ENCODE measurements at regions not wholly inside any gene's neighbourhood (a gene's known extent, or its start where the extent isn't known, plus 50 kb on each side); places are given as distances from the start of the nearest gene placed in this dataset.

GRCh38 chr11:41612415-41612814 is 153.0 kb upstream of the LRRC4C start:
- Histone ChIP-seq H3K27me3 (ENCODE audit: control insufficient read depth, insufficient read depth, low read length) (no peaks in the 10 kb centered on the region), H3K27ac (ENCODE audit: low read depth, low read length) (no peak overlapping the region), H3K9ac (ENCODE audit: low read length) (no peak overlapping the region), H3K4me1 (ENCODE audit: control insufficient read depth, insufficient read depth, low read length) (no peaks in the 10 kb centered on the region), H3K4me3 (ENCODE audit: low read length) (no peak overlapping the region), H3K36me3 (ENCODE audit: control insufficient read depth, insufficient read depth, low read length) (no peaks in the 10 kb centered on the region)

- Histone ChIP-seq H3K36me3 (ENCODE audit: control insufficient read depth, insufficient read depth, low read length) (no peaks in the 10 kb centered on the region), H3K9ac (ENCODE audit: low read length) (no peak overlapping the region), H3K4me1 (ENCODE audit: control insufficient read depth, insufficient read depth, low read length) (no peaks in the 10 kb centered on the region), H3K27ac (ENCODE audit: low read depth, low read length) (no peak overlapping the region), H3K27me3 (ENCODE audit: control insufficient read depth, insufficient read depth, low read length) (no peaks in the 10 kb centered on the region), H3K4me3 (ENCODE audit: low read length) (no peak overlapping the region)
These were observed 153.9 kb upstream of the LRRC4C start for GRCh38 chr11:41613326-41613725.

- H3K4me3 ChIP-seq (ENCODE audit: low read length), result no peak overlapping the region
- H3K27ac ChIP-seq (ENCODE audit: low read depth, low read length), result no peak overlapping the region
- H3K27me3 ChIP-seq (ENCODE audit: control insufficient read depth, insufficient read depth, low read length), result no peaks in the 10 kb centered on the region
- H3K4me1 ChIP-seq (ENCODE audit: control insufficient read depth, insufficient read depth, low read length), result no peaks in the 10 kb centered on the region
- no peak overlapping the region for H3K9ac ChIP-seq (ENCODE audit: low read length)
- no peaks in the 10 kb centered on the region for H3K36me3 ChIP-seq (ENCODE audit: control insufficient read depth, insufficient read depth, low read length)
These were observed 163.4 kb upstream of the LRRC4C start for GRCh38 chr11:41622707-41623359.

GRCh38 chr11:41659985-41660384 is 200.5 kb upstream of the LRRC4C start:
- H3K4me3 ChIP-seq (ENCODE audit: low read length), result no peak overlapping the region
- H3K4me1 ChIP-seq (ENCODE audit: control insufficient read depth, insufficient read depth, low read length), result no peaks in the 10 kb centered on the region
- H3K27ac ChIP-seq (ENCODE audit: low read depth, low read length), result no peak overlapping the region
- H3K27me3 ChIP-seq (ENCODE audit: control insufficient read depth, insufficient read depth, low read length), result no peaks in the 10 kb centered on the region
- H3K36me3 ChIP-seq (ENCODE audit: control insufficient read depth, insufficient read depth, low read length), result no peaks in the 10 kb centered on the region
- H3K9ac ChIP-seq (ENCODE audit: low read length), result no peak overlapping the region

- Histone ChIP-seq H3K4me1 (ENCODE audit: control insufficient read depth, insufficient read depth, low read length) (no peaks in the 10 kb centered on the region), H3K27me3 (ENCODE audit: control insufficient read depth, insufficient read depth, low read length) (no peaks in the 10 kb centered on the region), H3K27ac (ENCODE audit: low read depth, low read length) (no peak overlapping the region), H3K4me3 (ENCODE audit: low read length) (no peak overlapping the region), H3K9ac (ENCODE audit: low read length) (no peak overlapping the region), H3K36me3 (ENCODE audit: control insufficient read depth, insufficient read depth, low read length) (no peaks in the 10 kb centered on the region)
These were observed 201.1 kb upstream of the LRRC4C start for GRCh38 chr11:41660585-41660984.

- no peak overlapping the region for H3K27ac ChIP-seq (ENCODE audit: low read depth, low read length)
- H3K4me3 ChIP-seq (ENCODE audit: low read length), result no peak overlapping the region
- no peak overlapping the region for H3K9ac ChIP-seq (ENCODE audit: low read length)
- no peaks in the 10 kb centered on the region for H3K4me1 ChIP-seq (ENCODE audit: control insufficient read depth, insufficient read depth, low read length)
- H3K36me3 ChIP-seq (ENCODE audit: control insufficient read depth, insufficient read depth, low read length), result no peaks in the 10 kb centered on the region
- no peaks in the 10 kb centered on the region for H3K27me3 ChIP-seq (ENCODE audit: control insufficient read depth, insufficient read depth, low read length)
These were observed 206.2 kb upstream of the LRRC4C start for GRCh38 chr11:41665441-41666360.

- no peak overlapping the region for H3K9ac ChIP-seq (ENCODE audit: low read length)
- H3K27me3 ChIP-seq (ENCODE audit: control insufficient read depth, insufficient read depth, low read length), result no peaks in the 10 kb centered on the region
- H3K4me1 ChIP-seq (ENCODE audit: control insufficient read depth, insufficient read depth, low read length), result no peaks in the 10 kb centered on the region
- no peak overlapping the region for H3K4me3 ChIP-seq (ENCODE audit: low read length)
- H3K27ac ChIP-seq (ENCODE audit: low read depth, low read length), result no peak overlapping the region
- no peaks in the 10 kb centered on the region for H3K36me3 ChIP-seq (ENCODE audit: control insufficient read depth, insufficient read depth, low read length)
These were observed 207.7 kb upstream of the LRRC4C start for GRCh38 chr11:41666951-41667653.

GRCh38 chr11:41675205-41675604 is 215.8 kb upstream of the LRRC4C start:
- no peak overlapping the region for H3K4me3 ChIP-seq (ENCODE audit: low read length)
- no peaks in the 10 kb centered on the region for H3K27me3 ChIP-seq (ENCODE audit: control insufficient read depth, insufficient read depth, low read length)
- no peaks in the 10 kb centered on the region for H3K4me1 ChIP-seq (ENCODE audit: control insufficient read depth, insufficient read depth, low read length)
- no peaks in the 10 kb centered on the region for H3K36me3 ChIP-seq (ENCODE audit: control insufficient read depth, insufficient read depth, low read length)
- H3K9ac ChIP-seq (ENCODE audit: low read length), result no peak overlapping the region
- H3K27ac ChIP-seq (ENCODE audit: low read depth, low read length), result no peak overlapping the region

- Histone ChIP-seq H3K27ac (ENCODE audit: low read depth, low read length) (no peak overlapping the region), H3K4me1 (ENCODE audit: control insufficient read depth, insufficient read depth, low read length) (no peaks in the 10 kb centered on the region), H3K4me3 (ENCODE audit: low read length) (no peak overlapping the region), H3K27me3 (ENCODE audit: control insufficient read depth, insufficient read depth, low read length) (no peaks in the 10 kb centered on the region), H3K9ac (ENCODE audit: low read length) (no peak overlapping the region), H3K36me3 (ENCODE audit: control insufficient read depth, insufficient read depth, low read length) (no peaks in the 10 kb centered on the region)
These were observed 253.6 kb upstream of the LRRC4C start for GRCh38 chr11:41713030-41713429.

- Histone ChIP-seq H3K4me3 (ENCODE audit: low read length) (no peak overlapping the region), H3K27me3 (ENCODE audit: control insufficient read depth, insufficient read depth, low read length) (no peaks in the 10 kb centered on the region), H3K9ac (ENCODE audit: low read length) (no peak overlapping the region), H3K27ac (ENCODE audit: low read depth, low read length) (no peak overlapping the region), H3K36me3 (ENCODE audit: control insufficient read depth, insufficient read depth, low read length) (no peaks in the 10 kb centered on the region), H3K4me1 (ENCODE audit: control insufficient read depth, insufficient read depth, low read length) (no peaks in the 10 kb centered on the region)
These were observed 254.6 kb upstream of the LRRC4C start for GRCh38 chr11:41714101-41714500.

GRCh38 chr11:41716862-41717261 is 257.4 kb upstream of the LRRC4C start:
- no peaks in the 10 kb centered on the region for H3K36me3 ChIP-seq (ENCODE audit: control insufficient read depth, insufficient read depth, low read length)
- no peak overlapping the region for H3K9ac ChIP-seq (ENCODE audit: low read length)
- no peaks in the 10 kb centered on the region for H3K27me3 ChIP-seq (ENCODE audit: control insufficient read depth, insufficient read depth, low read length)
- no peak overlapping the region for H3K4me3 ChIP-seq (ENCODE audit: low read length)
- H3K27ac ChIP-seq (ENCODE audit: low read depth, low read length), result no peak overlapping the region
- no peaks in the 10 kb centered on the region for H3K4me1 ChIP-seq (ENCODE audit: control insufficient read depth, insufficient read depth, low read length)

GRCh38 chr11:41720761-41721160 is 261.3 kb upstream of the LRRC4C start:
- no peaks in the 10 kb centered on the region for H3K27me3 ChIP-seq (ENCODE audit: control insufficient read depth, insufficient read depth, low read length)
- H3K4me1 ChIP-seq (ENCODE audit: control insufficient read depth, insufficient read depth, low read length), result no peaks in the 10 kb centered on the region
- no peak overlapping the region for H3K4me3 ChIP-seq (ENCODE audit: low read length)
- H3K27ac ChIP-seq (ENCODE audit: low read depth, low read length), result no peak overlapping the region
- no peaks in the 10 kb centered on the region for H3K36me3 ChIP-seq (ENCODE audit: control insufficient read depth, insufficient read depth, low read length)
- H3K9ac ChIP-seq (ENCODE audit: low read length), result no peak overlapping the region

All from rectal smooth muscle tissue (tissue), 1 donor.